Activated B cell treated with CpG ODN at 0.5 μM for 24 hours (primary cell): ENCODE measurements at regions not wholly inside any gene's neighbourhood (a gene's known extent, or its start where the extent isn't known, plus 50 kb on each side); places are given as distances from the start of the nearest gene placed in this dataset.
"Not testable (repeated sequence)": the region's sequence is repeated elsewhere in the genome, so short reads cannot be mapped to it uniquely, and the experiment has no call there.

Experiments used
- ATAC-seq: fragments of 200-7000 bp; cut with Tn5 transposase; one replicate; pipeline ENCODE4 v1.10.0; 2021; ENCODE audit warnings: low read depth, mild to moderate bottlenecking, moderate library complexity
- CTCF ChIA-PET: fragments of 350-600 bp; sonication (Branson Sonifier 250); formaldehyde crosslinking; loops from one replicate; lab custom pipeline; 2021; ENCODE audit warnings: antibody characterized with exemption; lab: Charles Lee
- POLR2A ChIA-PET: fragments of 350-600 bp; sonication (Branson Sonifier 250); formaldehyde crosslinking; loops from one replicate; lab custom pipeline; 2021; ENCODE audit warnings: antibody characterized with exemption; lab: Charles Lee
- DNase-seq: peaks from one replicate; pipeline ENCODE4 v3.0.0; 2022
- H3K27ac Mint-ChIP-seq: one replicate; pipeline ENCODE4 v1.8.0; 2020; ENCODE audit warnings: mixed read lengths
- H3K27me3 Mint-ChIP-seq: one replicate; pipeline ENCODE4 v1.8.0; 2021; ENCODE audit warnings: mixed read lengths
- H3K36me3 Mint-ChIP-seq: one replicate; pipeline ENCODE4 v1.8.0; 2021; ENCODE audit warnings: low read depth, mixed read lengths
- H3K4me1 Mint-ChIP-seq: one replicate; pipeline ENCODE4 v1.8.0; 2021; ENCODE audit warnings: mixed read lengths
- H3K4me3 Mint-ChIP-seq: one replicate; pipeline ENCODE4 v1.8.0; 2020; ENCODE audit warnings: mild to moderate bottlenecking, mixed read lengths
- H3K9me3 Mint-ChIP-seq: one replicate; pipeline ENCODE4 v1.8.0; 2020; ENCODE audit warnings: mixed read lengths
- CTCF ChIP-seq: fragments of 200-600 bp; IDR thresholded peaks from one replicate; pipeline ENCODE4 v1.8.0; 2022; ENCODE audit warnings: antibody characterized with exemption, mild to moderate bottlenecking
- intact Hi-C: fragments of 100-400 bp; cut with micrococcal nuclease; formaldehyde crosslinking; loops from one replicate; pipeline ENCODE4 v1.15.1; 2024

DNA sequence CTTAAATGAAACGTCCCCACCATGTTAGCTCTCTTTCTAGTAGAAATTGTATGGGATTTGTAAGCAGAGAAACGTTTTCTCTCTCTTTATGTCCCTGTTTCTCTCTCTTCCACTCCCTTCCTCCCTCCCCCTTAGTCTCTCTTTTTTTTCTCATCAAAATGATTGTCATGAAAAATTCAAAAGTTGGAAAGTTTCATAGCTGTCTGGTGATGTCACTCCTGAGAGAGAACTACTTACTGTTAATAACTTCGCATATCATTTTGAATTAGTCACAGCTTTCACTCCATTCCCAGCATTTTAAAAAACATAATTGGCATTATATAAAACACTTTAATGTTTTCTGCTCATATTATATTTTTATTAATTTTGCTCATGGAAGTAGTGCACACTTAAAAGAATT is 331.1 kb downstream of the C3orf38 start:
- ATAC-seq: no peak
- POLR2A ChIA-PET: no interaction called here
- Mint-ChIP-seq H3K4me1 (no peaks in the 10 kb centered on the region), H3K4me3 (no peak overlapping the region), H3K36me3 (no peaks in the 10 kb centered on the region), H3K27me3 (peaks cover 5% of the 10 kb centered on the region), H3K27ac (no peak overlapping the region), H3K9me3 (no peaks in the 10 kb centered on the region)
- intact Hi-C loops: no loop called here
- TF ChIP-seq CTCF: no peak
- DNase-seq: no peak
- CTCF ChIA-PET: no interaction called here

DNA sequence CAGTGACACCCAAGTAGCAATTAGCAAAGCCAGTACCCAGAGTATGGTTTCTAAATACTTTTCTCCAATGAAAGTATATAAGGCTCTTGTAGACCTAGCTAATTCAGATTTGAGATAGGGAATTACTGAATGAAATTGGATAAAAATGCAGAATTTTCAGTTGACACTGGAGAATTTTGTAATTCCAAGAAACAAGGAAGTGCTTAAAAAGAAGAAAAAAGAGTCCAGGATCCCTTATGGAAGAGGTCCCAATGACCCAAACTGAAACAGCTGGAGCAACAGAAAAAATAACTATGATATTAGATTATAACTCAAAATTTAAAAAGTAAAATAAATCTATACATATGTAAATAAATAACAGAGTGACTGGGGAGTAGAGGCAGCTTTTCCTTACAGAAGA is 335.2 kb downstream of the C3orf38 start:
- no peak overlapping the region for H3K27ac Mint-ChIP-seq
- ATAC-seq (no peak), DNase-seq (no peak)
- no peak overlapping the region for H3K4me3 Mint-ChIP-seq
- no peaks in the 10 kb centered on the region for H3K36me3 Mint-ChIP-seq
- ChIA-PET CTCF (no interaction called here), POLR2A (no interaction called here)
- no peaks in the 10 kb centered on the region for H3K9me3 Mint-ChIP-seq
- no peaks in the 10 kb centered on the region for H3K4me1 Mint-ChIP-seq
- intact Hi-C loops: no loop called here
- TF ChIP-seq CTCF: no peak
- peaks cover 5% of the 10 kb centered on the region for H3K27me3 Mint-ChIP-seq

DNA sequence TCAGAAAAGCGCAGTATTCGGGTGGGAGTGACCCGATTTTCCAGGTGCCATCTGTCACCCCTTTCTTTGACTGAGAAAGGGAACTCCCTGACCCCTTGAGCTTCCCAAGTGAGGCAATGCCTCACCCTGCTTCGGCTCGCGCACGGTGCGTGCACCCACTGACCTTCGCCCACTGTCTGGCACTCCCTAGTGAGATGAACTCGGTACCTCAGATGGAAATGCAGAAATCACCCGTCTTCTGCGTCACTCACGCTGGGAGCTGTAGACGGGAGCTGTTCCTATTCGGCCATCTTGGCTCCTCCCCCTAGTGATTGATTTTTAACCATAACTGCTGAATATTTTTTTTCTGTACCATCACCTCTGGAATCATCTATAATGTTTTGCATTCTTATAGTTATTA is 359.1 kb downstream of the C3orf38 start:
- H3K36me3 Mint-ChIP-seq, H3K4me3 Mint-ChIP-seq, H3K4me1 Mint-ChIP-seq, H3K27ac Mint-ChIP-seq, CTCF ChIA-PET, ATAC-seq, H3K9me3 Mint-ChIP-seq, DNase-seq, POLR2A ChIA-PET, intact Hi-C loops, H3K27me3 Mint-ChIP-seq: not testable (repeated sequence)

DNA sequence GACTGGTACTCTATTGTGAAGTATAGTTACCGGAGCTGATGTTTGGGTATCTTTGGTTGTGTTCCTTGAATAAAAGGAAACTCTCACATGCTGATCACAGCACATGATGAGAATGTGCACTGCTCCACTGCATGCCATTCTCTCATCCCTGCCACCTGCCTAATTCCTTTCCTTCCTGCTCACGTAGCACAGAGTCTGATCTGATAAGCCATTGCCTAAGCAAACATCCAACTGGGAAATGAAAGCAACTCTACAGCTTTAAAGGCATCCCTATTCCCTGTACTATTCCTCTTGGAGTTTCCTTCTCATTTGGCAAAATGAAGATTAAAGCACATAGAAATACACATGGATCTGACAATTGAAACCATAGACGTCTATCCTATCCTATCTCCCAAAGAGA is 359.8 kb downstream of the C3orf38 start:
- intact Hi-C loops: no loop called here
- ChIA-PET CTCF (no interaction called here), POLR2A (no interaction called here)
- Mint-ChIP-seq H3K36me3 (no peaks in the 10 kb centered on the region), H3K27ac (no peak overlapping the region), H3K9me3 (no peaks in the 10 kb centered on the region), H3K4me1 (no peaks in the 10 kb centered on the region), H3K27me3 (no peaks in the 10 kb centered on the region), H3K4me3 (no peak overlapping the region)
- ATAC-seq (no peak), DNase-seq (no peak)
- no peak for TF ChIP-seq CTCF

GRCh38 chr3:88528494-88528893 is 378.7 kb downstream of the C3orf38 start:
- POLR2A ChIA-PET: no interaction called here
- ATAC-seq (no peak), DNase-seq (no peak)
- no peaks in the 10 kb centered on the region for H3K4me1 Mint-ChIP-seq
- H3K27ac Mint-ChIP-seq: no peak overlapping the region
- no peaks in the 10 kb centered on the region for H3K27me3 Mint-ChIP-seq
- CTCF ChIA-PET: no interaction called here
- TF ChIP-seq CTCF: no peak
- H3K4me3 Mint-ChIP-seq: no peak overlapping the region
- intact Hi-C loops: no loop called here
- no peaks in the 10 kb centered on the region for H3K36me3 Mint-ChIP-seq
- H3K9me3 Mint-ChIP-seq: peaks cover 6% of the 10 kb centered on the region

- intact Hi-C loops: no loop called here
- peaks cover 8% of the 10 kb centered on the region for H3K4me1 Mint-ChIP-seq
- CTCF ChIA-PET: no interaction called here
- H3K36me3 Mint-ChIP-seq: no peaks in the 10 kb centered on the region
- POLR2A ChIA-PET: no interaction called here
- H3K27me3 Mint-ChIP-seq: no peaks in the 10 kb centered on the region
- no peak for TF ChIP-seq CTCF
- H3K4me3 Mint-ChIP-seq: no peak overlapping the region
- H3K27ac Mint-ChIP-seq: no peak overlapping the region
- H3K9me3 Mint-ChIP-seq: no peaks in the 10 kb centered on the region
- no peak for DNase-seq
- no peak for ATAC-seq
These were observed 384.8 kb downstream of the C3orf38 start for GRCh38 chr3:88534534-88534933.
